Lung (tissue), 9 donors: ENCODE measurements at regions not wholly inside any gene's neighbourhood (a gene's known extent, or its start where the extent isn't known, plus 50 kb on each side); places are given as distances from the start of the nearest gene placed in this dataset.
"Not testable (repeated sequence)": the region's sequence is repeated elsewhere in the genome, so short reads cannot be mapped to it uniquely, and the experiment has no call there.

Experiments
- ATAC-seq: fragments of 200-7000 bp; cut with Tn5 transposase; one replicate; pipeline ENCODE4 v1.9.1; 2020; ENCODE audit warnings: moderate number of reproducible peaks; ENCODE audit not compliant: insufficient read depth, low FRiP score
- DNase-seq, 3 donors: peaks; one replicate each; pipeline ENCODE4 v3.0.0-alpha.2; 2013 to 2017
- H3K27ac ChIP-seq, 2 donors: one replicate each; pipeline ENCODE4 v1.5.1; 2013; ENCODE audit warnings: mild to moderate bottlenecking in 2 of 2, moderate library complexity in 2 of 2, control low read depth in 1 of 2, inconsistent platforms in 1 of 2, low read depth in 1 of 2, low read length in 1 of 2
- H3K27me3 ChIP-seq, 3 donors: one replicate each; pipeline ENCODE4 v1.5.1; 2013; ENCODE audit warnings: low read length in 2 of 3; ENCODE audit not compliant: control insufficient read depth in 3 of 3, insufficient read depth in 3 of 3
- H3K36me3 ChIP-seq, 4 donors: one replicate each; pipeline ENCODE4 v1.5.1; 2013; ENCODE audit warnings: low read length in 4 of 4, mild to moderate bottlenecking in 1 of 4, moderate library complexity in 1 of 4; ENCODE audit not compliant: control insufficient read depth in 4 of 4, insufficient read depth in 4 of 4
- H3K4me1 ChIP-seq, 5 donors: one replicate each; pipeline ENCODE4 v1.5.1; 2013; ENCODE audit warnings: low read length in 5 of 5, mild to moderate bottlenecking in 2 of 5, moderate library complexity in 1 of 5; ENCODE audit not compliant: control insufficient read depth in 5 of 5, insufficient read depth in 5 of 5
- H3K4me3 ChIP-seq: one replicate; pipeline ENCODE4 v1.5.1; 2013; ENCODE audit warnings: mild to moderate bottlenecking, control low read depth, moderate library complexity
- H3K9ac ChIP-seq, 2 donors: one replicate each; pipeline ENCODE4 v1.5.1; 2013; ENCODE audit warnings: low read length in 2 of 2, control low read depth in 1 of 2; ENCODE audit not compliant: insufficient read depth in 1 of 2
- H3K9me3 ChIP-seq, 4 donors: one replicate each; pipeline ENCODE4 v1.5.1; 2013; ENCODE audit warnings: low read length in 3 of 4, mild to moderate bottlenecking in 1 of 4, moderate library complexity in 1 of 4; ENCODE audit not compliant: control insufficient read depth in 4 of 4, insufficient read depth in 3 of 4
- WGBS, 2 donors: extraction: QIAGEN DNeasy Blood & Tissue Kit; methylation state at CpG; one replicate each; pipeline ENCODE4 v1.1.7; 2013; 5-methylcytosine and 5-hydroxymethylcytosine counted together
- donor health status: Bipolar disorder and iron deficiency.
- donor health status: healthy.
- donor health status: DM: yes; HTN: yes; CAD: no.

DNA sequence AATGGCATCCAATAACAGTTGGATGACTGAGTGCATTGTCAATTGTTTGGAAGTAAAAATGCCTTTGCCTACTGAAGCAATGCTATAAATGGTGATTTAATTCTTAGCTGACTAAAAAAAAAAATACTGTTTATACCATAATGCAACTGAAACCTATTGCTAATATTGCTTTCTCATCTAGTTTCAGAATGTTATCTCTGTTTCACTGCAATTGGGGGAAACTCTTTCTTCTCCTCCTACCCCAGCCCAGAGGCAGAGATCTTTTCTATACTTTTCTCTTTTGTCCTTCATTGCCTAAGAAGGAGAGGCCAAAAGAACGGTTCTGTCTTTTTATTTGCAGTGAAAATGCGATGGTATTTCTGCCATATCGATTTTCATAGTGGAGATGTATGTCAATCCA lies 242.5 kb downstream of the ZNF92 start:
- not testable (repeated sequence) for H3K9me3 ChIP-seq, H3K27ac ChIP-seq, DNase-seq, H3K36me3 ChIP-seq, ATAC-seq, H3K4me3 ChIP-seq, H3K4me1 ChIP-seq, H3K27me3 ChIP-seq, H3K9ac ChIP-seq
- 89 to 90% methylated on average over 3 of the region's 3 CpGs for WGBS, 2 donors

DNA sequence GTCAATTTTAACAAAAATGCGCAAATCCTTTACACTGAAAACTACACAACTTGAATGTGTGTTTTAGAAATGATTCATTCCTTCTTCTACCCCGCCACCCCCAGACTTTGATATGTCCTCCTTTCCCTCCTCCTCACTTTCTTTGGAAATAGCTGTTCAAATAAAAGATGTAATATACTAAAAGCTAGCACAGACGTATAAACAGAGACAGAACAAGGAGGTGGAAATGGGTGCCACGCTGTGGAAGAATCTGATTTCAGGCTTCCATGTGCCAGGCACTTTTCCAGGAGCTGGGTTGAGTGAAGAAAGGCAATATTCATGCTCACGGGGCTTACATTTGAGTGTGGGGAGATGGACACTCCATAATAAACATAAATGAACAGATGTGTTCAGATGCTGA lies 246.6 kb downstream of the ZNF92 start:
- not testable (repeated sequence) for H3K27me3 ChIP-seq, DNase-seq, H3K36me3 ChIP-seq

DNA sequence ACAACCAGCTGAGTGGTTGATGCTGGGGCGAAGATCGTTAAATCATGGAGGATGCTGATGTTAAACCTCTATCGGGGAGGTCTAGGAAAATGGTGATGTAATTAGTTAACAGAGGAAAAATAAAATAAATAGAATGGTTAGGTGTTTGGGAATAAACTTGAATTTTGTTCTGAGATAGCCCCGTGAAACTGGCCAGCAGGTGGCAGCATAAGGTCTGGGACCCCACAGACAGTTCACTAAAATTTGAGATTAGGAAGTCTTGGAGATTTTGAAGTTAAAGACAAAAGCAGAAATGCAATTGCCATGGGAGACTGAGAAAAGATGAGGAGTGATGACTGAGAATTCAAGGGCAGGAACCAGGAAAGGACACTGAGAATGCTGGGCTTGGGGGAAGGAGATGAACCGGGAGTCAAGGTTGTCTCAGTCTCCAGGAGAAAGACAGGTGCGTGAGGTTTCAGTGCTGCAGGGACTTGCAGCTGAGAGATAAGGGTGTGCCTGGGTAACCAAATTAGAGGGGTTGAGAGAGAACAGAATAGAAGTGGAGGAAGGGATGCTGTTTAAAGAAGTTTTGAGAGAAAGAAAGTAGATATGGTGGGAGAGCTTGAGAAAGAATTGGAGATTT lies 248.0 kb downstream of the ZNF92 start:
- H3K27ac ChIP-seq, H3K4me1 ChIP-seq, H3K36me3 ChIP-seq, H3K9ac ChIP-seq, H3K27me3 ChIP-seq, ATAC-seq, H3K4me3 ChIP-seq, H3K9me3 ChIP-seq: not testable (repeated sequence)
- DNase-seq, result peak; percentile 10 to 24 (median 17)
- 22 to 32% methylated on average over 5 to 6 of the region's 6 CpGs for WGBS, 2 donors

More for the DNA sequence above, 246.6 kb downstream of the ZNF92 start:
- not testable (repeated sequence) for H3K27ac ChIP-seq, ATAC-seq, H3K9me3 ChIP-seq, H3K4me1 ChIP-seq, H3K9ac ChIP-seq, H3K4me3 ChIP-seq
- 72 to 84% methylated on average over 5 of the region's 5 CpGs for WGBS, 2 donors

DNA sequence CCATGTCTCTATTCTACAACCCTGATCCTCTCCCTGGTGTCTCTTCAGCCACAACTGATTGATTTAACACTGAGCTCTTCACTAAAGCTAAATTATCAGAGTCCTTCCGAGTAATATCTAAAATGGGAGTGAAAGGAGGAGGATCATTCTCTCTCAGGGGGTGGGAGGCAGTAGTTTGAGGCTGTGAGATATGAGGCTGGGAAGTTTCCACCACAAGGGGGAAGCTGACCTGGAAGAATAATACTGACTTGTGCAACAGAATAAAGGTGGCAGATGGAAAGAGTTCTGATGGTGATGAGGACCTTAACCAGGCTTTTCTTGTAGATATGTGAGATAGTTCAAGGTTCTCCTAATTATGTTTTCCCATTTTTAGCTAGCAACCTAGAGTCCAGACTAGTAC lies 241.6 kb upstream of the VKORC1L1 start:
- not testable (repeated sequence) for H3K9me3 ChIP-seq, H3K36me3 ChIP-seq, ATAC-seq, H3K9ac ChIP-seq, H3K27me3 ChIP-seq, DNase-seq, H3K4me3 ChIP-seq, H3K4me1 ChIP-seq, H3K27ac ChIP-seq
- WGBS, 2 donors, result no CpG with 5 or more reads among the region's 1 CpG

DNA sequence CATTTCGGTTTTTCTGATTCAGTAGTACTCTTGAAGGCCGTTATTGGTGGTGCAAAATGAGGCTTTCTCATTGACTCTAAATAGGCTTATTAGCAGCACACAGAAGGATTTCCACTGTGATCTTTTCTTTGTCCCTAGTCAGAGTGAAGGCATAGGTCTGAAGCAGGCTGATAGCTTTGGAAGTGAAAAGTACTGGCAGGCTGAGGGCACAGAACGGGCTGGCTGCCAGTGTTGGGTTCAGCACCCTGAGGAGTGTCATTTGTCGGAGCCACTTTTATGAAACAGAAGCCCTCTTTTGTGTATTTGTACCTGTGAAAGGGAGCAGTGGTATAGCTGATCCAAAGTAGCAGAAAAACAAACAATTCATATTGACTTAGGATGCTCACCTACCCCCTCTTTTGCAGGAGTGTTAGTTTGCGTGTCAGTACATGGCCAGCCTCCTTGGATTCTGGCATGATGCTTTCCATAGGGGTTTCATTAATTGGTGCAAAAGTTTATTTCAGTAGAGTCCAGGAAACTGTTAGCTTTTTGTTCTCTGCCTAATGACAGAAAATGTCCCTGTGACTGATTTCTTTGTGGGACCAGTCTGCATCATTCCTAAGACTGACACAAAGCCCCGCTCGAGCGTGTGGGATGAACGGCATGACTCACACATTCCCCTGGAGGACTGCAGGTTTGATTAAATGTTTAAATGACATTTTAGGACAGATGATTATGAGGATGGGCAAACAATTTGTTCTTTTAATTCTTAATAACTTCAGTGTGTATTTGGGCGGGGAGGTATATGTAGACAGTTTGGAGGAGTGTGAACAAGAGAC lies 239.1 kb upstream of the VKORC1L1 start:
- H3K27ac ChIP-seq, H3K9ac ChIP-seq, H3K27me3 ChIP-seq, H3K4me1 ChIP-seq, DNase-seq, H3K9me3 ChIP-seq, ATAC-seq, H3K4me3 ChIP-seq, H3K36me3 ChIP-seq: not testable (repeated sequence)
- whole genome bisulfite sequencing, 2 donors, result no CpG with 5 or more reads among the region's 10 CpGs

DNA sequence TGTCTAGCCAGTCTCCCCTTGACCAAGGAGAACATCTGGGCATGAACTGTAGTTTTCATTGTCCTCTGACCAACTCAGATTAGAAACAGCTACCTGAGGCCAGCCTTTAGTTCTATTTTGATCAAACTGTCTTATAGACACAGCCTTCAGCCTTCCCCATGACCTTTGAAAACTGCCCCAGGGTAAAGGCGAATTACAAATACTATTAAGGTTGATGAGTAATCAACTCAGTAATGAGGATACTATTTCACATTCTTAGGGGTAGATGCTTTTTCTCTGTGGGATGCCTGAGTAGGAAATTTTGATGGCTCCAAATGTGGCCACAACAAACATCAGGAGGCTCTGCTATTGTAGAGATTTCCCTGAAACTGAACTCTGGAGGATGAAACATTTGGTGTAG lies 234.0 kb upstream of the VKORC1L1 start:
- H3K9me3 ChIP-seq, H3K9ac ChIP-seq, ATAC-seq, H3K27ac ChIP-seq, H3K4me1 ChIP-seq, H3K4me3 ChIP-seq, H3K27me3 ChIP-seq, DNase-seq, H3K36me3 ChIP-seq: not testable (repeated sequence)
- no CpG with 5 or more reads among the region's 1 CpG for WGBS, 2 donors

DNA sequence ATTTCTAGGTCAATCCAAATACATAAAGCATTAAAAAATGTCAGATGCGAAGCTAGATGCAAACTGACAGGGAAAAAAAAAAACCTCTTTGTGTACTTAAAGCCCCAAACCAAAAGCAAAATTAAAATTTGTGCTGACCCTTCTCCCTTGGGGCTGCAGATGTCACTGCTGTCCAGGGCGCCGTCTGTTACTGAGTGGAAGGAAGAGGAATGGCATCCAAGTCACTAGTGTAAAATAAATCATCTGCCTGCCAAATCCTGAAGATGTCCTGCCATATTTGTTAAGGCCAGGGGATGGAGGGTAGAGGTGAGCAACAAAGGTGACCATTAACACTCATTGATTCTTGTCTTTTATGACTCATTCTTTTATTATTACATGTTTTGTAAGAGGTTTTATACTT lies 233.2 kb upstream of the VKORC1L1 start:
- not testable (repeated sequence) for DNase-seq, H3K27ac ChIP-seq, H3K36me3 ChIP-seq, H3K4me1 ChIP-seq, ATAC-seq, H3K27me3 ChIP-seq, H3K9me3 ChIP-seq, H3K9ac ChIP-seq, H3K4me3 ChIP-seq
- WGBS, 2 donors, result no CpG with 5 or more reads among the region's 3 CpGs

DNA sequence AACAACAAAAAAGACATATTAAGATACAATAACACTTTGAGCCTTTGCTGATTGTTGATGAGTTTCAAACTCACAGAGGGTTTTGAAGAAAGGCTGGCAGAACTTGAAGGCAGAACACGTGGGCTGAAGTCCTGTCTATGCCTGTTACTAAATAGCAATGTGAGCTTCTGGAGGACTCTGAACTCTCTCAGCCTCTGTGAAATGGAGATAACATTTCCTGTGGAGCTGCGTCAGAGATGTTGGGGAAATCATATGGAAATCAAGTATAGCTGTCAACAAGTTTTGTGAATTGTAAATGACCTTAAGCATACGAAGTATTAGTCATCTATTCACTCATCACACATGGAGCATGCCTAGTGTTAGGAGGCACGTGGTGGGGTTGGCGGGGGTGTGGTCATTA lies 229.4 kb upstream of the VKORC1L1 start:
- not testable (repeated sequence) for H3K4me3 ChIP-seq, H3K27ac ChIP-seq, DNase-seq, H3K36me3 ChIP-seq, H3K9ac ChIP-seq, H3K27me3 ChIP-seq, ATAC-seq, H3K4me1 ChIP-seq, H3K9me3 ChIP-seq
- no CpG with 5 or more reads among the region's 5 CpGs for WGBS, 2 donors
